Type B pancreatic cell (in vitro differentiated cells): ENCODE measurements at regions not wholly inside any gene's neighbourhood (a gene's known extent, or its start where the extent isn't known, plus 50 kb on each side); places are given as distances from the start of the nearest gene placed in this dataset.
"Not testable (repeated sequence)": the region's sequence is repeated elsewhere in the genome, so short reads cannot be mapped to it uniquely, and the experiment has no call there.

Experiments used
- DNase-seq: peaks from one replicate; pipeline ENCODE4 v3.0.0; 2021; ENCODE audit warnings: mixed read lengths; ENCODE audit not compliant: unreplicated experiment; ENCODE audit errors: extremely low spot score
- H3K27ac Mint-ChIP-seq: 2 replicates; pipeline ENCODE4 v1.8.0; 2021; ENCODE audit warnings: mild to moderate bottlenecking, mixed read lengths
- H3K27me3 Mint-ChIP-seq: 2 replicates; pipeline ENCODE4 v1.8.0; 2021; ENCODE audit warnings: mixed read lengths
- H3K36me3 Mint-ChIP-seq: 2 replicates; pipeline ENCODE4 v1.8.0; 2021; ENCODE audit warnings: mixed read lengths
- H3K4me1 Mint-ChIP-seq: one replicate; pipeline ENCODE4 v1.8.0; 2021; ENCODE audit warnings: mixed read lengths; ENCODE audit not compliant: unreplicated experiment
- H3K4me3 Mint-ChIP-seq: 2 replicates; pipeline ENCODE4 v1.8.0; 2021; ENCODE audit warnings: mild to moderate bottlenecking, mixed read lengths
- H3K9me3 Mint-ChIP-seq: 2 replicates; pipeline ENCODE4 v1.8.0; 2021; ENCODE audit warnings: mixed read lengths
- TF ChIP-seq, protein P1 (sequence below): fragments of 200-600 bp; sonication (generic); conservative IDR thresholded peaks from 2 replicates; pipeline ENCODE4 v1.5.0; 2021; ENCODE audit warnings: antibody characterized with exemption, mild to moderate bottlenecking

DNA sequence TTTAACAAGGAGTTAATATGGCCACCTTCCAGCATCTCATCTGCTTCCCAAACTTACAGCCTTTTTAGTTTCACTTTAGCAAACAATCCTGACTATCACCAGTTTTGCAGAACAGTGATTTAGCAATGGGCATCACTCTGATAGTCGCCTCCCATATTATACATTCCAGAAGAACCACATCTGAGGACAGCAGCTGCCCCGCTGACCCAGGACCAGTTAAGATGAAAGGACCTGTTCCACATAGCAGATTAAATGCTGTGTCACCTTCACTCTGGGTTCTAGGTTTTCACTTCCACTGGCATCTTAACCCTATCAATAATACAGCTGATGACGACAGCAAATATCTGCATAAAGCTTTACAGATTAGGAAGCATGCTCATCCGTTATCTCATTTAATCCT, 99.8 kb downstream of the TRIM69 start:
- Mint-ChIP-seq H3K27ac (peak overlapping the region; percentile 25), H3K27me3 (no peaks in the 10 kb centered on the region)
- TF ChIP-seq, protein P1, sequence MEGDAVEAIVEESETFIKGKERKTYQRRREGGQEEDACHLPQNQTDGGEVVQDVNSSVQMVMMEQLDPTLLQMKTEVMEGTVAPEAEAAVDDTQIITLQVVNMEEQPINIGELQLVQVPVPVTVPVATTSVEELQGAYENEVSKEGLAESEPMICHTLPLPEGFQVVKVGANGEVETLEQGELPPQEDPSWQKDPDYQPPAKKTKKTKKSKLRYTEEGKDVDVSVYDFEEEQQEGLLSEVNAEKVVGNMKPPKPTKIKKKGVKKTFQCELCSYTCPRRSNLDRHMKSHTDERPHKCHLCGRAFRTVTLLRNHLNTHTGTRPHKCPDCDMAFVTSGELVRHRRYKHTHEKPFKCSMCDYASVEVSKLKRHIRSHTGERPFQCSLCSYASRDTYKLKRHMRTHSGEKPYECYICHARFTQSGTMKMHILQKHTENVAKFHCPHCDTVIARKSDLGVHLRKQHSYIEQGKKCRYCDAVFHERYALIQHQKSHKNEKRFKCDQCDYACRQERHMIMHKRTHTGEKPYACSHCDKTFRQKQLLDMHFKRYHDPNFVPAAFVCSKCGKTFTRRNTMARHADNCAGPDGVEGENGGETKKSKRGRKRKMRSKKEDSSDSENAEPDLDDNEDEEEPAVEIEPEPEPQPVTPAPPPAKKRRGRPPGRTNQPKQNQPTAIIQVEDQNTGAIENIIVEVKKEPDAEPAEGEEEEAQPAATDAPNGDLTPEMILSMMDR: no peak

DNA sequence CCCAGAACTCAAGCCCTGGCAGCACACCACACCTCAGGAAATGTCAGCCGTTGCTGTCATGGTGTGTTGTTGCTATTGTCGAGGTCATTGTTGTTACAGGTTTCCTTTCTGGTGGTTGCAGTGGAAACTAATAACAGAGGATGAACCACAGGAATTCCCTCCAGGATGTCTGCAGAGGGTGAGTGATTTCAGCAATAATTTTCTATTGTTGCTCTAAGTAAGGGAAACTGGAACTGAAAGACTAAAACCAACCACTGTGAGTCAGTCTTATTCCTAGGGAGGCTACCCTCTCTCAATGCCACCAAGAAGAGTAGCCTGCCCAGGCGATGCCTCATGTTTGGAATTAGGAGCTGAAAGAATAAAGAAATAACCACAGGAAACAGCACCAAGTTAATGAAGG, 102.6 kb downstream of the TRIM69 start:
- not testable (repeated sequence) for H3K27ac Mint-ChIP-seq, H3K4me3 Mint-ChIP-seq, H3K4me1 Mint-ChIP-seq, H3K9me3 Mint-ChIP-seq, DNase-seq, H3K36me3 Mint-ChIP-seq, H3K27me3 Mint-ChIP-seq

More for the DNA sequence above, 99.8 kb downstream of the TRIM69 start:
- no peaks in the 10 kb centered on the region for H3K36me3 Mint-ChIP-seq
- no peak overlapping the region for H3K4me3 Mint-ChIP-seq
- no peak for DNase-seq
- peaks cover 4% of the 10 kb centered on the region for H3K4me1 Mint-ChIP-seq
- no peaks in the 10 kb centered on the region for H3K9me3 Mint-ChIP-seq

DNA sequence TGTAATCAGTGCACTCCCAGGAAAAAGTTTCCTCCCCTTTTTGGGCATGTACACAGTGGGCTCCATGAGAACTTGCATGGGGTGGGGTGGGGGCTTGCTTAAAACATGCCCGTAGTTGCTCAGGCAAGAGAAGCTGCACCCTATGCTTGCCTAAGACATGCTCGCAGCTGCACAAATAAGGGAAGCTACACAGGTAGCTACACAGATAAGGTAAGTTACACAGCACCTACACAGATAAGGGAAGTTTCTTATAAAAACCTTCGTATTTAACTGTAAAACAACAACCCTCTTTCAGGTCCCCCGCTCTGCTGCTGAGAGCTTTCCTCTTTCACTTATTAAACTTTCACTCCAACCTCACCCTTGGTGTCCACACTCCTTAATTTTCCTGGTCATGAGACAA, 105.4 kb downstream of the TRIM69 start:
- DNase-seq, H3K9me3 Mint-ChIP-seq, H3K27ac Mint-ChIP-seq, H3K4me3 Mint-ChIP-seq, H3K4me1 Mint-ChIP-seq, H3K36me3 Mint-ChIP-seq, H3K27me3 Mint-ChIP-seq: not testable (repeated sequence)

DNA sequence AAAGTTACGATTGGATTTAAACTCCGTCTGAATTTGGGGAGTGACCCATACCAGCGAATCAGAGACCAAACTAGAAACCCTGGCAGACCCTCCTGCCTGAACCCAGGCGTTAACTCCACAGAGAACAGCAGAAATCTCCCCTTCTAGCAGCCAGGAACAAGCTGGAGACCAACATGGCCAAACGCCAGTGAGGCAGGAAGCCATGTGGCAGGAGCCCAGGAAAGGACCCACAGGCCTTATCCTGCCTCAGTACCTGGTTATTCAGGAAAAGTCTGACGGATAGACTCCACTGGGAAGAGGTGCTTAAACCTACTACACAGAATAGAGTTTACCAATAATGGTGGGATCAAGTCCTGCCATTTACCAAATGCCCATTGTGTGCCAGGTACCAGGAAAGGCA, 106.6 kb downstream of the TRIM69 start:
- H3K4me1 Mint-ChIP-seq, DNase-seq, H3K9me3 Mint-ChIP-seq, H3K36me3 Mint-ChIP-seq, H3K4me3 Mint-ChIP-seq, H3K27ac Mint-ChIP-seq, H3K27me3 Mint-ChIP-seq: not testable (repeated sequence)

DNA sequence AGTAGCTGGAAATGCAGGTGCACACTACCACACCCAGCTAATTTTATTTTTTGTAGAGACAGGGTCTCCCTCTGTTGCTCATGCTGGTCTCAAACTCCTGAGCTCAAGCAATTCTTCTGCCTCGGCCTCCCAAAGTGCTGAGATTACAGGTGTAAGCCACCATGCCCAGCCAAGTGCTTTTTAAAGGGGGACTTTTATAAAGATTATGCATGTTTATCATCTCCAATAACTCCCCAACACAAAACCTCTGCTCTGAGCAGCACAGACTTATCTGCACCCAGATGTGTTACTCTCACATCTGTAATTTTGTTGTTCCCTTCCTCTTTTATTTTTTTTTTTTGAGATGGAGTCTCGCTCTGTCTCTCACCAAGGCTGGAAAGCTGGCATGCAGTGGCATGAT, 108.6 kb downstream of the TRIM69 start:
- H3K36me3 Mint-ChIP-seq, H3K4me1 Mint-ChIP-seq, H3K27me3 Mint-ChIP-seq, H3K9me3 Mint-ChIP-seq, H3K27ac Mint-ChIP-seq, DNase-seq, H3K4me3 Mint-ChIP-seq: not testable (repeated sequence)

DNA sequence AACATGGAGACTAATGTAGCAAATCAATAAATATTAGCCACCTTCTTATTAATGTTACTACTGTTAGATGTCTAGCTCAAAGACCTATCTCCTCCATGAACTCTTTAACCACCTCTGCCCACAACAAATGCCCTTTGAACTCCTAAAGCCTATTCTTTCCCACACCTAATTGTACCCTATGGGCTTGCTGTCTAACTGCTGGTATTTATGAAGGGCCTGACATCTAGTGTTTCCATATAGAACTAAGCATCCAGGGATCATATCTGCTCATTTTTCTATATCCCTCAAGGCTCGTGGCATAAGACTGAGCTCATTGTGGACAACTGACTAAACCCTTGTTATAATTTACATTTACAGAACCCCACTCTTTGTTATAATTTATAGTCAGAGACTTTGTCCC, 109.8 kb downstream of the TRIM69 start:
- H3K27me3 Mint-ChIP-seq, H3K4me3 Mint-ChIP-seq, DNase-seq, H3K4me1 Mint-ChIP-seq, H3K27ac Mint-ChIP-seq, H3K9me3 Mint-ChIP-seq, H3K36me3 Mint-ChIP-seq: not testable (repeated sequence)

DNA sequence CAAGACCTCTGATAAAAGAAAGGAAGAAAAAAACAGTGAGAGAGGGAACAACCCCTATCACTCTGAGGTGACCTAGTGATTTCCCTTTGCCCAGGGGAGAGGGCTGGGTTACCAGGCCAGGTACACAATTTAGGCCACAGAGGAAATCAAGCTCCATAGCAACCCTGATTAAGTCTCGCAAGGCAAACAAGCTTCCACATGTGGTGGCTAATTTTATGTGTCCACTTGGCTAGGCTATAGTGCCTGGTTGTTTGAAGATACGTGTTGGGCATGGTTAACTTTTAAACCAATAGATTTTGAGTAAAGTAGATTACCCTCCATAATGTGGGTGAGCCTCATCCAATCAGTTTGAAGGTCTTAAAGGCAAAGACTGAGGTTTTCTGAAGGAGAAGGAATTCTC, 108.9 kb upstream of the TERB2 start:
- H3K27me3 Mint-ChIP-seq, H3K27ac Mint-ChIP-seq, DNase-seq, H3K36me3 Mint-ChIP-seq, H3K9me3 Mint-ChIP-seq, H3K4me3 Mint-ChIP-seq, H3K4me1 Mint-ChIP-seq: not testable (repeated sequence)

DNA sequence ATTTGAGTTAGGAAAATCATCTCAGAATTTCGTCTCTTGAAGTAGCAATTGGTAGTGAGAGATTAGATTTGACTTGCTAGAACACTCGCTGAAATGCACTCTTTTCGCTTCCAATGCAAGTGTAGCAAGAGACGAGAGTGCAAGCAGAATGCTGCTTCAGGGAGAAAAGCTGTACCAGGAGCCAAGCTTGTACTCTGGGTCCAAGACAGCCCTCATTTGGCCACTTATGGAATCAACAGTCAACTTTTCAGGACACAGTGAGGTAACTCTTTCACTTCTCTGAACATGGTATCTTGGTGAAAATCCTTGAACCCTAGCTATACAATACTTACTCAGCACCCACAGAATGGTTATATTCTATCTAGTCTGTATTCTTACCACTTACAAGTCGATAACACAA, 107.6 kb upstream of the TERB2 start:
- DNase-seq, H3K36me3 Mint-ChIP-seq, H3K4me1 Mint-ChIP-seq, H3K27ac Mint-ChIP-seq, H3K27me3 Mint-ChIP-seq, H3K9me3 Mint-ChIP-seq, H3K4me3 Mint-ChIP-seq: not testable (repeated sequence)

DNA sequence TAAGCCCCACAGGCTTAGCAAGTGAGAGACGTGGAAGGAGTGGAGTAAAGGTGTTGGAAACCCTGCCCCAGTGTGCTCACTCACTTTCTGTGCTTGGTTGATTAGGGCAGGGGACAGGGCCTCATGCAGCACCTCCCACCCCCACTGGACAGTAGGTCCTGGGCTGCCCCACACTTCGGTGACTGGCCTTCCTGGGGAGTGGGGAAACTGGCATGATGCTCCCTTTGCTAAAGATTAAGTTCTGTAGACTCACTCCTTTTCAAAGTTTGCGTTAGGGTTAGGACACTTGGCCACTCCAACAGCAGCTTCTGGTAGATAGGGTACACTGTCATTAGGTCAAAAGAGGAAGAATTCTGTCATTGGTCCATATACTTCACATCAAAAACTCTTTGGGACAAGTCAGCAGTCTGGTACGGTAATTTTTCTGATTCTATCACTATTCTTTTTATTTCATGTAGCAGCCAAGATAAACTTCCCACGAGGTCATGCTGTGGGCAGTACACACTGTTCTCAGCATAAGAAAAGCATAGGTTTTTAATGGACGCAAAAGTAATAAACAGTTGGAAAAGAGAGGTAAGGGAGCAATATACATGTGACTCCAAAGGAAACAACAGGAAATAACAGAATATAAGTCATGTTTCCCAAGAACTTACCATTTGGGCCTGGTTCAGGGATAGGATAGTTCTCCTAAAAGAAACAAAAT, 106.6 kb upstream of the TERB2 start:
- not testable (repeated sequence) for DNase-seq, H3K4me1 Mint-ChIP-seq, H3K27me3 Mint-ChIP-seq, H3K36me3 Mint-ChIP-seq, H3K4me3 Mint-ChIP-seq, H3K27ac Mint-ChIP-seq, H3K9me3 Mint-ChIP-seq

DNA sequence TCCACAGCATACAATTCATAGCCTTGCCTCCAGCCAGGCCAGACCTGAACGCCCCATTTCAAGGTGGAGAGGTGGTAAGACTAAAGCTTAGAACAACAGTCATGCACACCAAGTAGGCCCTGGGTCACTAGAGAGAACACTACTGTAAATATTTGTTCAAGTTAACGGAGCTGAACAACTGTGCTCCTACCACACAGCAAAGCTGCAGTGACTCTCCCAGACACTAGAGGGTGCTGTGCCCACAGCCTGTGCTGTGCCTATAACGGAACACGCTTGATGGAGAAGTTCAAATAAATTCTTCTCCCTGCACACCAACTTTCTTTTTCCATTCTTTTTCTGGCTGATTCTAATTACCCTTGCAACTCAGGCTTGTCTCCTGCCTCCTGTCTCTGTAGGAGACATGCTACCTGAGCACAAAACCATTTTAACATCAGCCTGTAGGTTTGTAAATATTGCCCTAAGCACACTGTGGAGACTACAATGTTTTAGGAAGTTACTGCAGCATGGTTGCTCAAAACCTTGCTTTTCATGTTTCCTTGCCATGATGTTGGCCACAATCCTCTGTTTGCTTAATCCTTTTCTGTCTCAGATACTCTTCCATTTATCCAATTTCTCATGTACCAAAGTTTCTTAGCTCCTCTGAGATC, 103.1 kb upstream of the TERB2 start:
- H3K27ac Mint-ChIP-seq, H3K4me1 Mint-ChIP-seq, H3K9me3 Mint-ChIP-seq, H3K27me3 Mint-ChIP-seq, H3K36me3 Mint-ChIP-seq, DNase-seq, H3K4me3 Mint-ChIP-seq: not testable (repeated sequence)
- TF ChIP-seq, protein P1: peak; percentile 89

DNA sequence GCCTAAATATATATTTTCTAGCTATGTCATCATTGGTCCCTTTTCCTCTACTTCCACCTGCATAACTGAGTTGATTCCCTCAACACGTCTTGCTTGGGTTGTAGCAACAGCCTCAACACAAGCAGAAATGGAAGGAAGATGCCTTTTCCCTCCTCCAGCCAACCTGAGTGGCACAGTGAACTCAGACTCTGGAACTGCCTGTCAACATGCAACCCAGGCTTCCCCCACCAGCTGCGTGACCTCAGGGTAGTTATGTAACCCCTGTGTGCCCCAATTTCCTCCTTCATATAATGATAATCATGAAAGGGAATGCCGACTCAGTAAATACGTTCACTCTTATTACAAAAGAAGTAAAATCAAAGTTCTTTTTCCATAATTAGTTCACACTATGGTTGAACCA, 101.8 kb upstream of the TERB2 start:
- not testable (repeated sequence) for H3K27me3 Mint-ChIP-seq, H3K27ac Mint-ChIP-seq, DNase-seq, H3K4me3 Mint-ChIP-seq, H3K4me1 Mint-ChIP-seq, H3K36me3 Mint-ChIP-seq, H3K9me3 Mint-ChIP-seq

DNA sequence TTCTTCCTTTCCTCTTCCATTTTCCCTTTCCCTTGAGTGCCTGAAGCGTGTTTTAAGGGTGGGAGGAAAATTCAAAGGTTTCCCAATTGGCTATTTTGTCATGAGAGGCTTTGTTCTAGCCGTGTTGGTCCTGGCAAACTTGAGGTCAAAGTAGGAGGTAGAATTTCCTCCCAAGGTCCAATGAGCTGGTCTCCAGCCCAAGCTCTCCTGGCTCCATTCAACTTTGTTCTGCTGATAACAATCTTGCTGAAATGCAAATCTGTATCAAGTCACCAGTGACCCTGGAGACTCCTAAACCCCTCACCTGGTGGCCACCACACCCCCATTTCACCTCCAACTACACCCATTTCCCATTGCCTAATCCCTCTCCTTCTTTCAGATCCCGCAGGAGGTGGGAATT, 100.2 kb upstream of the TERB2 start:
- not testable (repeated sequence) for H3K27ac Mint-ChIP-seq, H3K4me3 Mint-ChIP-seq, H3K4me1 Mint-ChIP-seq, H3K27me3 Mint-ChIP-seq, DNase-seq, H3K9me3 Mint-ChIP-seq, H3K36me3 Mint-ChIP-seq
